HepG2 (cell line): ENCODE measurements at regions not wholly inside any gene's neighbourhood (a gene's known extent, or its start where the extent isn't known, plus 50 kb on each side); places are given as distances from the start of the nearest gene placed in this dataset.

Experiments used
- ARNT ChIP-seq: fragments of 450-650 bp; IDR thresholded peaks from 2 replicates; pipeline ENCODE4 v1.6.1; 2017
- CHD2 ChIP-seq: IDR thresholded peaks from 2 replicates; pipeline ENCODE4 v1.6.1; 2011; ENCODE audit warnings: low read depth, low read length, improper control_type of control experiment
- KLF15 ChIP-seq: sonication (generic); formaldehyde crosslinking; IDR thresholded peaks from 2 replicates; pipeline ENCODE4 v1.8.1; 2023; ENCODE audit warnings: borderline replicate concordance, mild to moderate bottlenecking, inconsistent platforms, missing genetic modification reagents, mixed read lengths
- ZNF30 ChIP-seq: sonication (generic); formaldehyde crosslinking; IDR thresholded peaks from 2 replicates; pipeline ENCODE4 v1.5.0; 2020; ENCODE audit warnings: mild to moderate bottlenecking, missing genetic modification reagents

DNA sequence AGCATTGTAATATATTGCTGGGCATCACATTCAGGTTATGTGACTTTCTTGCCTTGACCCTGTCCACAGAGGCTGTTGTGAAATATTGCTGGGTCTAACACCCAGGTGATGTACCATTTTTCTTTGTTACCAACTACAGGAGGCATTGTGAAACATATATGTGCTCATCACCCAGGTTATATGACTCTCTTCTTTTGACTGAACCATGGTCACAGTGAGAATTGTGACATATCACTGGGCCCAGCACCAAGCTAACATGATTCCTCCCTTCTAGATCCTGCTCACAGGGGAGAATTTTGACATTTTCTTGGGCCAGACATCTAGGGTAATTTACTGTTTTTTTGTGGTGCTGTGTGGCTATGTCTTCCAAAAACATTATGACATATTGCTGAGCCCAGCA lies 326.7 kb downstream of the RPS4Y2 start:
- TF ChIP-seq KLF15 (CRISPR knock-in tag) (no peak), ARNT (no peak), CHD2 (no peak), ZNF30 (CRISPR knock-in tag) (no peak)
